ENCODE measurements at regions not wholly inside any gene's neighbourhood (a gene's known extent, or its start where the extent isn't known, plus 50 kb on each side); places are given as distances from the start of the nearest gene placed in this dataset.

DNA sequence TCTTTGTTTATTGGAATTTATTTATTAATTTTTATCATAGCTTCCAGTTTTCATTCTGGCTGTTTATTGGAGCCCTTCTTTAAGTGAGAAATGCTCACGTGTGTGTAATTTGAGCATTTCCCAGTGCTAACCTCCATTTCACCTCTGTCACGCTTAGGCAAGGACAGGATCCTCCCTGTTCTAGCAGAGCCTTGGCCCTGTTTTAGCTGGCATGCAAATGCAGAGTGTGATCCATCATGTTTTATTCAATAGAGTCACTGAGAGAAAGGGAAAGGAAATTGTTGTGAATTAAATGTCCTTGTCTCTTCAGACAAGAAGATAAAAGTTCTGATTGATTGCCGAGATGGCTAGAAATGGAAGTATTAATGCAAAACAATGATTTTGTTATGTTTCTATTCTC, 137.3 kb upstream of the ACO1 start:
- DNase-seq, result no peak

DNA sequence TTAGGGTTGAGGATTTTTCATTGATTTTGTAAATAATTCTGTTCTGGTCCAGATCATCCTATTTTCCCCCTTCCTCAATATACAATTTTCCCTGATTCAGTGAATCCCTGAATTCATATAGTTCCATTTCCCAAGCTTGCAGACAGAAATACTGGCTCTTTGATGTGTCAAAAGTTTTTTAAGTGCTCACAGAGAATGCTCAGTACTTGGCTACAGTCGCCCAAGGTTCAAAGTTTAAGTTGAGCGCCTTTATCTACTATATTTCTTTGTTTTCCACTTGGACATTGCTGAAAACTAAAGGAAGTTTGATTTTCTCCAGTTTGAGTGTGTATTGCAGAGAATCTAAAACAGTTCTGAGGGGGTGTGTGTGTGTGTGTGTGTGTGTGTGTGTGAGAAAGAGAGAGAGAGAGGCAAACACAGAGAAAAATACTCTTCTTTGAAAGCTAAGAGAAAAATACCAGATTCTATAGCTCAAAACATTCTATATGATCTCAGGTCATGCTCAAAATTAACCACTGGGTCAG, 136.2 kb upstream of the ACO1 start:
- DNase-seq, result no peak

DNA sequence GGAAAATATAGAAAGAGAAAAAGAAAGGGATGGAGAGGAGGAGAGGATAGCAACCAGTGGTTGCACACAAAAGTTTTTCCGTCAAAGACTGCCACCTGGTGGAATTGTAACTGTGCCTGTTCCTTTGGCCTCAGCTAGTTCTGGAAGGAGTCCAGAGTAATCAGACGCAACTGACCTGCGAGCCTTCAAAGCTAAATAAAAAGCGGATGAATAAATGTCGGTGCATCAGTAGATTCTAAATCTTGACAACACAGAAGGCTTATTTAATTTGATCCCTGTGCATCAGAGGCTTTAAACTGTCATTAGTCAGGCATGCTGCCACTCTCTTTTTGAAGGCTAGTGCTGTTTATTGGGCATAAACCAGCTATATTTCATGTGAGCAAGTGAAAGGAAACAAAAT, 132.9 kb upstream of the ACO1 start:
- peak; percentile 48 for DNase-seq

DNA sequence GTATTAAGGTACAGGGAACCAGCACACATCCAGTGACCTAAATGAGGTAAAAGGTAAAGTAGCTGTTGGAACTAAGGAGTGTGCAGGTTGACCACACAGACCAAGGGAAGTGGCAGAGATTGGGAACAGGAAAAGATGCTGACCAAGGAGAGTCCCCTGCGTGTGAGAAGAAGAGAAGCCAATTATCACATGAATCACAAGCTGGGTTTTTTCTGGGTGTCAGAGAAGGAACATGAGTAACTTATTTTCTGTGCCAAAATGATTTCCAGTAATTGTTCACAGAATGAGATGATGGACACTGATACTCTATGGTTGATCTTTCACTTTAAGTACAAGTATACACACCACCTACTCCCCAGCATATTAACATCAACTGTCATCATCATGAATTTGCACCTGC, 130.7 kb upstream of the ACO1 start:
- no peak for DNase-seq

DNA sequence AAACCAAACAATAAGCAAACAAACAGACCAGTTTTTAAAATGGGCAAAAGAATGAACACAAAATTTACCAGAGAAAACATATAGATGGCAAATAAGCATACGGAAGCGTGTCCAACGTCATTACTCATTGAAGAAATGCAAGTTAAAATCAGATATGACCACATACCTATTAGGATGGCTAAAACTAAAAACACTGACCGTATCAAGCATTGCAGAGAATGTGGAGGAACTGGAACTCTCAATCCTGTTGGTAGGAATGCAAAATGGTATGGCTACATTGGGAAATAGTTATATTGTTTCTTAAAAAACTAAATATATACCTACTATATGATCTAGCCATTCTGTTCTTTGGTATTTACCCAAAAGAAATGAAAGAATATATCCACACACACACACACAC, 129.4 kb upstream of the ACO1 start:
- DNase-seq, result no peak

DNA sequence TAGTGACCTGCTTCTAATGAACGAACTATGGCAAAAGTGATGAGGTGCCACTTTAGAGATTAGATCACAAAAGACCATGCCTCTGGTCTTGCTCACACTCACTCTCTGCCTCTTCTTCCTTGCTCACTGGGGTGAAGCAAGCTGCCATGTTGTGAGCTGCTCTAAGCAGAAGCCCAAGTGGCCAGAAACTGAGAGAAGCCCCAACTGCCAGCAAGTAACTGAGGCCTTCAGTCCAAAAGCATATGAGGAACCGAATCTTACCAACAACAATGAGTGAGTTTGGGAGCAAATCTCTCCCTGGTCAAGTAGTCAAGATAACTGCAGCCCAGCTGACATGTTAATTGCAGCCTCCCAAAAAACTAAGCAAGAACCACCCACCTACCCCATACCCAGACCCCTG, 126.0 kb upstream of the ACO1 start:
- DNase-seq, result no peak

DNA sequence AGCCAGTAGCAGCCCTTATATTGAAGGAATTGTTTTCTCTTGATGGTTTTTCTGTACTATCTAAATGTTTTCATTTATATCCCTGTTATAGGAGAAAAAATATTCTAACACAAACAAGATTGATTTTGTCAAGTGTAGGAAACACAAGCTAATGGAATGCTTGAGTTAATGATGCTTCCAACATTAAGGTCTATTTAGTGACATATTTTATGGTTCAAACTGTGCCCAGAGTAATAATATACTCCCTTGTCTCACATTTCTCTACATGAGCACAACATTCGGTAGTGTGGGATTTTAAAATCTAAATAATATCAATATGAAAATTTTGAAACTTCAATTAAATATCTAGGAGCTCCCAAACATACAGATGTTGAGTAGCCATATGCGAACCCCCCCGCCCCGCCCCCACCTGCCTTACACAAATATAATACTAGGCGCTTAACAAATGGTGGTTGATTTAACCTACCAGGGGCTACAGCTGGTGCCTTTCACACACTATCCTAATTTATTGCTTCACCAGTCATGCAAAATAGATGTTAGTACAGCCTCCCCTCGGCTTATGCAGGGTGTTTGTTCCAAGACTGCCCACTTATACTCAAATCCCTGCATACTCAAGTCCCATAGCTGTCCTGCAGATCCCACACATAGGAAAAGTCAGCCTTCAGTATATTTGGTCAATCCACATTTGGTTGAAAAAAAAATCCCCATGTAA, 124.1 kb upstream of the ACO1 start:
- no peak for DNase-seq

DNA sequence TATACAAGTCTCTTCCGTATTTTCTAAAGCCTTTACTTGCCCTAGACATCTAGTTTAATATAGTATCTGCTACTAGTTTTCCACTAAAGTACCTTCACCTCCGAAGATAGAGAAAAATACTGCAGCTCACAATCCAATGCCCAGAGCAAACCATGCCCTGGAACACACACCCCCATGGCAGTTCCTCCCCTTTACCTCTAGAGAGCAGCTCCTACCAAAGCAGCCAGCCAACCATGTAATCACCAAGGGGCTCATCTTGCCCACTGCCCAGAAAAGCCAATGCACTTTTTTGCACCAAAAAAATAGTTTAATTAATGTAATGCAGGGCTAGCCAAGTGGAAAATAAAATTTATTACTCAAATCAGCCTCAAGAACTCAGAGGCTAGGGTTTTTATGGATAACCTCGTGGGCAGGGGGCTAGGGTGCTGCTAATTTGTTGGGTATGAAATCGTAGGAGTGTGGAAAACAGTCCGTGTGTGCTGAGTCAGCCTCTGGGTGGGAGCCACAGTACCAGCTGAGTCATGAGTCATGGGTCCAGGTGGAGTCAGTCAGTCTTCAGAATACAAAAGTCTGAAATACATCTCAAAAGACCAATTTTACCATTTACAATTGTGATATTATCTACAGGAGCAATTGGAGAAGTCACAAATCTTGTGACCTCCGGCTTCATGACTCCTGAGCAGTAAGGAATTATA, 120.1 kb upstream of the ACO1 start:
- no peak for DNase-seq

DNA sequence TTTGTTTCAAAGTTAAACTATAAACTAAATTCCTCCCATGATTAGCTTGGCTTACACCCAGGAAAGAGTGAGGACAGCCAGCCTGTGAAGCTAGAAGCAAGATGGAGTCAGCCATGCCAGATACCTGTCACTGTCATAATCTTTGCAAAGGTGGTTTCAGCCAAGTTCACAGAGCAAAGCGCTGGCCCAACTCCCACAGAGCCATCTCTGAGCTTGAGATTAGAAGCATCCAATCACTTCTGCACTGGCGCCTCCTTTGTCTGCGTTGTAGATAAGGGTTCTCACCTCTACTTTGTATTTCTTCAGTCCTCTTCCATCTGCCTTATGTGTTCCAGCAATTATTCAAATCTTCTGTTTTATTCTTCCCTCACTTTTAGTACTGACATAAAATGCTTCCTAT, 119.4 kb upstream of the ACO1 start:
- no peak for DNase-seq

DNA sequence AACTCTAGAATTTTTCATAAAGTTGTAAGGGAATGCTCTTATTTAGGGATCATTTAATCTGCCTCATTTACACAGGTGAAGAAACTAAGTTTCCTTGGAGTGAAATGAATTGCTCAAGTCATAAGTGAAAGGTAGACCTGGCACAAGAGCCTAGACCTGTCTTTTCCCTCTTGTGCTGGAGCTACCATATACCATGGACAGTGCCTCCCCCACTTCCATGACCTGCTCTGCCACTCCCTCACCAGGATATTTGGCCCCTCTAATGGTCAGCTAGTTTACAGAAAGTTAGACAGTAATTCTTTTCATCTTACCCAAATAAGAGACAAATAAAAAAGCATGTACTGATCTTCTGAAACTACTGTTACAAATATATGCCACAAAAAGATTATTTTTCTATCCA, 105.5 kb upstream of the ACO1 start:
- no peak for DNase-seq

DNA sequence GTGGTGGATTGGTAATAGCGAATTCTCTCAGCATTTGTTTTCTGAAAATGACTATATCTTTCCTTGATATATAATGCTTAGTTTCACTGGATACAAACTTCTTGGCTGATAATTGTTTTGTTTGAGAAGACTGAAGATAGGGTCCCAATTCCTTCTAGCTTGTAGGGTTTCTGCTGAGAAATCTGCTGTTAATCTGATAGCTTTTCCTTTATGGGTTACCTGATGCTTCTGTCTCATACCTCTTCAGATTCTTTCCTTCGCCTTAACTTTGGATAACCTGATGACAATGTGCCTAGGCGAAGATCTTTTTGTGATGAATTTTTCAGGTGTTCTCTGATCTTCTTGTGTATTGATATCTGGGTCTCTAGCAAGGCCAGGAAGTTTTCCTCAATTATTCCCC, 94.7 kb upstream of the ACO1 start:
- DNase-seq, result no peak

DNA sequence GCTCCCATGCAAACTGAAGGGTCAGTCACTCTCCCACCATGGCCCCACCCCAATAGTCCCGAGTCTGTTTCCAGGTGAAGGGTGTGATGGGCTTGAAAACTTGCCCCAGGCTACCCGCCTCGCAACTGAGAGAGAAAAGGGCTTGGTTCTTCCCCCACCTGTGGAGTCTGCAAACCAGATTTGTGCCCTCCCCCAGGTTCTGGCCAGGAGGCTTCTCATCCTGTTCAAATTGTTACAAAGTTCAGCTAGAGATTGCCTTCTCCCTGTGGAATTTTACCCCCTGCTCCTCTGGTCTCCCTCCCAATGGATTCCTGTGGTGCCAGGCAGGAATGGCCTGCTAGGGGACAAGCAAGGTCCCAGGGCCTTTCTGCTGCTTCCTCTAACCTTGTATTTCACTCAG, 93.1 kb upstream of the ACO1 start:
- DNase-seq, result no peak

DNA sequence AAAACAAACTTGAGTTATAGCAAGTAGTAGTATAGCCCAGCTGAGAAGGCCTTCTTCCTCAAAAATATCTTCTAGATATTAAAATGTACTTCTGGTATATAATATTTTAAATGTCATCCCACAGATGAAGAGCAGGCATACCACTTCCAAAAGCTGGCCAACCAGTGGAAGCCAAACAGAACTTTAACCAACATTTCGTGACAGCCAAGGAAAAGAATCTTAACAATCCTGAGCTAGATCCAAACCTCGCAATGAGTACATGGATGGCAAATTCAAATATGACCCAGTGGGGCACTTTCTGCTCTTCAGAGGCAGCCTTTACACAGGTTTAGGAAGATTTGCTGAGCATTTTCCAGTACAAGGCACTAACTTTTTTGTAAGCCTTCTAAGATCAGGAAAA, 91.8 kb upstream of the ACO1 start:
- DNase-seq, result no peak

DNA sequence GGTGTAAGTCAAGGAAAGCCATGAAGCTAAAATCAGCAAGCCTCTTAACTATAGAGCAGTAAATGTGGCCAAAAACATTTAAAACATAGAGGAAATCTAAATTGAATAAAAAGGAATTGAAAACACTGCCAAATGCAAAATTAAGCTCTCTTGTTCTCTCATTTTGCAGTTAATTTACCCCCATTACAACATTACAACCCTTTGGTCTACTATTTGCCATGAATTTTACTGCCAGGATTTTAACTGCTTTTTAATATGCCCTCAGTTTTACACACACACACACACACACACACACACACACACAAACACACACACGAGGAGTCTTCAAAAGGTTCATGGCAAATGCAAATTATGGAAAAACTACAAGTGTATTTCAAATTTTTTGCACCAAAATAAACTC, 91.4 kb upstream of the ACO1 start:
- no peak for DNase-seq

DNA sequence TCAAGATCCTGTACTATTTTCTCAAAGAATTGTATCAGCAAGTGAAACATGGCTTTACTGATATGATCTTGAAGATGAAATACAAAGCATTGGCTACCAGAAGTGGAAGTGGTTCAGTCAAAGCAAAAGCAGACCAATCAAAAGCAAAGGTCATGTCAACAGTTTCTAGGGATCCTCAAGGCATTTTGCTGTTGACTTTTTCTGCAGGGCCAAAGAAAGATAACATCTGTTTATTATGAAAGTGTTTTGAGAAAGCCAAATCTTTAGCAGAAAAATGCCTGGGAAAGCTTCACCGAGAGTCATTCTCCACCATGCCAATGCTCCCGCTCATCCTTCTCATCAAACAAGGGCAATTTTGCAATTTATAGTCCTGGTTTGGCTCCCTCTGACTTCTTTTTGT, 90.3 kb upstream of the ACO1 start:
- DNase-seq, result no peak

DNA sequence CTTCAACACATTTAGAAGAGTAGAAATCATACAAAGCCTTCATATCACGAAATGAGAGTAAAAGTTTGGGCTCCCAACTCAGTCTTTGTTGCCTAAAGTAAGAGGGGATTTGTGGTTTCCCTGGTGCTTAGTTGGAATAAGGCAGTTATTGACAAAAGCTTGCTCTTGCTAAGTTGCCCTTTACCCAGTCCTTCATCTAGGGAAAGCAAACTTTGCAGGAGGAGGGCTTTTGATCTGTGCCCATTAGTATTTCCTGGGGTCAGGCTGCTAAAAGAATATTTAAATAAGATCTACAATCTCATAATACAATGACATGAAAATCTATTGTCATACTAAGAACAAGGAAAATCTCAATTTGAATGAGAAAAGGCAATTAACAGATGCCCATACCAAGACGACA, 84.1 kb upstream of the ACO1 start:
- no peak for DNase-seq

DNA sequence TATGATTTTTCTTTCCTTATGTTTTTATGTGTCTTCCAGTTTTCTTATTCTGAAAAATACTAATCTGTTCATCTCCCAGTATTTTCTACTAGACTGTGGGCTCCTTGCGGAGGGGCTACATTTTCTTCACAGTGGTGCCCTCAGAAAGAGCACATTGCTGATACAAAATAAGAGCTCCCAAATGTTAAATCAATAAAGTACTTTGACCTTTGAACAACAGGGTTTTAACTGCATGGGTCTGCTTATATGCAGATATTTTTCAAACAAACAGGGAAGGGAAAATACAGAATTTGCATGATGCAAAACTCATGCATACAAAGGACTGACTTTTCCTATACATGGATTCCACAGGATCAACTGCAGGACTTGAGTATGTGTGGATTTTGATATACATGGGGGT, 79.9 kb upstream of the ACO1 start:
- DNase-seq, result no peak

DNA sequence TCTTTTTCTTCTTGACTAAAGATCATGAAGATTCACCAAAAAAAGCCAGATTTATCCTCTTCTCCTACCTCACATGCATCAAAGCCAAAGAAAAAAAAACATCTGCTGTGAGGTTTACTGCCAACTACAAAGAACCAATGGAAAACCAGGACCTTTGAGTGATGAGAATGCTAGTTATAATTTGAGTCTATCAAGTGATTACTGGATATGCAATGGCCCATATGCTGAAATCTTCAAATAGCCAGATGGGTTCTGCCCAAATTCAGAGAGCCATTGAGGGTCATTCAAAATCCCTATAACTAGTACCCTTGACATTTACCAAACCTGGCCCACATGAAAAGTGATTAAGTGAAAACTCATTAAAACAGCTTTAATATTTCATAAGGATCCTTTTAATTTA, 78.4 kb upstream of the ACO1 start:
- no peak for DNase-seq

DNA sequence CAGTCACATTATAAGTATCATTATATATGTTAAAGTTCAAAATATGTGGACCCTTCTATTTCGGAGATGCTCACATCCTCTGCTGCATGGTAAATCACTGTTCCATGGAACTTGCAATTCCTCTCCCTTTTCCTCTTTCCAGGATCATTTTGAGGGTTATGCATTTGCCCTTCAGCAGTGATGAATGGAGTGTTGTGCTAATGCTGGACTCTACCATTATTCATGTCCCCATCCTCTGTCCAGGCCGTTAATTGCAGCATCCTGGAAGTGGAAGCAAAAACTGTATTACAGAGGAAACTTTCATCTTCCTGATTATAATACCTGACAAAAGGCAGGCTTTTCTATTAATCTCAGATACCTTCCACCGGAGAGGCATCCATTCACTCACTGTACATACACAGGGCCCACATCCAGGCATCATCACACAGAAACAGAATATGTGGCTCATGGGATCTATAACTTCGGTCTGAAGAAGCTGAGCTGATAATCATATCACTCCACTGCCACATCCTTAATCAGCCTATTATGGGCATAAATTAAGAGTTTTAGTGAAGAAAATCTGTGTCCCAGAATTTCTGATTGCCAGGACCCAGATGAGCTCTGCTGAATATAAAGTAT, 65.0 kb upstream of the ACO1 start:
- no peak for DNase-seq

DNA sequence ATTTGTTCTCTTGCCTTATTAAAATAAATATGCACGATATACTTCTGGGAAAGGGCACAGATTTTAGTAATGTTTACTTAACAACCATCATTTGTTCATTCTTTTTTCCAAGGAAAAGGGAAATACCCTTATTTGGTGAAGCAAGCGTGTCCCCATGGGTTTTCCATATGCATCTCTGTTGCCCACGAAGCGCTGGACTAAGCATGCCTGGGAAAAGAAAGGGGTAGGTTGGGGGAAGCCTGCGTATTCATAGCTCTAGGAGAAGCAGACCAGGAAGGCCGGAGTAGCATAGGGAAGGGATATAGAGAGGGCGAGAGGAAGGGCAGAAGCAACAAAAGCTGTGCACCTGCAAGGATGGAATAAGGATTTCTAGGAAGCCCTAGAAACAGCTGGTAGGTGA, 61.8 kb upstream of the ACO1 start:
- no peak for DNase-seq

DNA sequence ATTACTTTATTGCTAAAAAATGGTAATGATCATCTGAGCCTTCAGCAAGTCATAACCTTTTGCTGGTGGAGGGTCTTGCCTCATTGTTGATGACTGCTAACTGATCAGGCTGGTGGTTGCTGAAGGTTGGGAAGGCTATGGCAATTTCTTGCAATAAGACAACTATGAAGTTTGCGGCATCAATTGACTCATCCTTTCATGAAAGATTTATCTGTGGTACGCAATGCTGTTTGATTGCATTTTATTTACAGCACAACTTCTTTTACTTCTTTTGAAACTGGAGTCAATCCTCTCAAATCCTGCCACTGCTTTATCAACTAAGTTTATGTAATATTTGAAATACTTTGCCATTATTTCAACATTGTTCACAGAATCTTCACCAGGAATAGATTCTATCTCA, 58.3 kb upstream of the ACO1 start:
- no peak for DNase-seq

DNA sequence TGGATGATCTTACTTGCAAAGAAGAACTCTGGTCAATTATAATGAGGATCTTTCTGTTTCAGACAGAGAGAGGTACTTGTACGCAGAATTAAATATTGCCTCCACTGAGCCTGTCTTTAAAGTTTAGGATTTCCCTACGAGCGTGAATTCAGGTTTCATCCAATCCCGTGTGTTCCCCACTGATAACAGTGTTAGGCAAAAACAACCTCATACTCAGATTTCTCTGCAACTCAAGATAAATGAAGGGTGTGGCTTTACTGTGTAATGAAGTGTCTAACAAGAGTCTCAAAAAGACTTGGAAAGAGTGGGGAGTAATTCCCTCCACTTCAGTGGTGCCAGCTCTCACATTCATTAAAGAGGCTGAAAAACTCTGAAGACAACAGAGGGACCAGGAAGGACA, 53.2 kb upstream of the ACO1 start:
- DNase-seq, result no peak

DNA sequence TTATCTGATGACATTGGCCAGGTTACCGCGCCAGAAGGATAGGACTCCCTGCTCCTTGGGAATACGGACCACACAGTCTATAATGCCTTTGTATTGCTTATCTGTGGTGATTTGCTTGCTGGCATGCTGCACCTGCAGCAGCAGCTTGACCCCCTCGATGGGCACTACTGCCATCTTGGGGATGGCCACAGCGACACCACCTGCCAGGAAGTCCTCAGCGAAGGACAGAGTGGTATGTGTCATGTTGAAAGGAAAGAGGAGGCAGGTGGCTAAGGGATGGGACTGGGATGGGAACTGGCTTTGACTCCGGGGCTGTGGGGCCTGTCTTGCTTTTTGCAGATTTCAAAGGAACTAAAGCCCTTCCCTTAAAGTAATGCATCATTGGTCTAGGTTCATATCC, 50.3 kb upstream of the ACO1 start:
- no peak for DNase-seq
